HEK293T (cell line): ENCODE measurements at regions not wholly inside any gene's neighbourhood (a gene's known extent, or its start where the extent isn't known, plus 50 kb on each side); places are given as distances from the start of the nearest gene placed in this dataset.

Experiments
- CTCF ChIA-PET: fragments of 350-600 bp; formaldehyde crosslinking; extraction: SDS; loops from one replicate; lab custom pipeline; 2021; ENCODE audit warnings: antibody characterized with exemption, inconsistent platforms; lab: Yijun Ruan, JAX
- POLR2A ChIA-PET: fragments of 350-600 bp; formaldehyde crosslinking; extraction: SDS; loops from one replicate; lab custom pipeline; 2020; ENCODE audit warnings: antibody characterized with exemption, inconsistent platforms; lab: Yijun Ruan, JAX
- DNase-seq: peaks from one replicate; pipeline ENCODE4 v3.0.0; 2012; ENCODE audit warnings: mixed read lengths; ENCODE audit errors: extremely low spot score
- ARNT ChIP-seq: fragments of 450-650 bp; IDR thresholded peaks from 2 replicates; pipeline ENCODE4 v1.6.1; 2017; ENCODE audit warnings: mild to moderate bottlenecking
- BHLHE40 ChIP-seq: fragments of 450-650 bp; IDR thresholded peaks from 2 replicates; pipeline ENCODE4 v1.6.1; 2016; ENCODE audit warnings: mild to moderate bottlenecking, moderate library complexity, borderline replicate concordance
- CTBP1 ChIP-seq: fragments of 450-650 bp; IDR thresholded peaks from 2 replicates; pipeline ENCODE4 v1.6.1; 2016; ENCODE audit warnings: borderline replicate concordance
- ELF4 ChIP-seq: fragments of 450-650 bp; IDR thresholded peaks from 2 replicates; pipeline ENCODE4 v1.6.1; 2017; ENCODE audit warnings: antibody characterized with exemption
- FOXA1 ChIP-seq: fragments of 450-650 bp; IDR thresholded peaks from 2 replicates; pipeline ENCODE4 v1.6.1; 2016; ENCODE audit warnings: mild to moderate bottlenecking
- FOXK2 ChIP-seq: fragments of 450-650 bp; IDR thresholded peaks from 2 replicates; pipeline ENCODE4 v1.6.1; 2016; ENCODE audit warnings: mild to moderate bottlenecking
- FOXM1 ChIP-seq: fragments of 450-650 bp; IDR thresholded peaks from 2 replicates; pipeline ENCODE4 v1.6.1; 2017; ENCODE audit warnings: mild to moderate bottlenecking, borderline replicate concordance
- HDGF ChIP-seq: fragments of 450-650 bp; IDR thresholded peaks from 2 replicates; pipeline ENCODE4 v1.6.1; 2017; ENCODE audit warnings: antibody characterized with exemption, borderline replicate concordance
- L3MBTL2 ChIP-seq: fragments of 450-650 bp; conservative IDR thresholded peaks from 2 replicates; pipeline ENCODE4 v1.6.1; 2016; ENCODE audit warnings: mild to moderate bottlenecking
- LEF1 ChIP-seq: fragments of 450-650 bp; IDR thresholded peaks from 2 replicates; pipeline ENCODE4 v1.6.1; 2017; ENCODE audit warnings: mild to moderate bottlenecking, borderline replicate concordance
- NFRKB ChIP-seq: fragments of 450-650 bp; IDR thresholded peaks from 2 replicates; pipeline ENCODE4 v1.6.1; 2016; ENCODE audit warnings: mild to moderate bottlenecking, moderate library complexity
- SP1 ChIP-seq: fragments of 450-650 bp; IDR thresholded peaks from 2 replicates; pipeline ENCODE4 v1.6.1; 2017
- SUZ12 ChIP-seq: fragments of 450-650 bp; IDR thresholded peaks from 2 replicates; pipeline ENCODE4 v1.6.1; 2016; ENCODE audit warnings: mild to moderate bottlenecking
- TARDBP ChIP-seq: fragments of 450-650 bp; IDR thresholded peaks from 2 replicates; pipeline ENCODE4 v1.6.1; 2016
- ZNF384 ChIP-seq: fragments of 450-650 bp; IDR thresholded peaks from 2 replicates; pipeline ENCODE4 v1.6.1; 2016
- TF ChIP-seq, protein P1 (sequence below): fragments of 450-650 bp; IDR thresholded peaks from 2 replicates; pipeline ENCODE4 v1.6.1; 2016

DNA sequence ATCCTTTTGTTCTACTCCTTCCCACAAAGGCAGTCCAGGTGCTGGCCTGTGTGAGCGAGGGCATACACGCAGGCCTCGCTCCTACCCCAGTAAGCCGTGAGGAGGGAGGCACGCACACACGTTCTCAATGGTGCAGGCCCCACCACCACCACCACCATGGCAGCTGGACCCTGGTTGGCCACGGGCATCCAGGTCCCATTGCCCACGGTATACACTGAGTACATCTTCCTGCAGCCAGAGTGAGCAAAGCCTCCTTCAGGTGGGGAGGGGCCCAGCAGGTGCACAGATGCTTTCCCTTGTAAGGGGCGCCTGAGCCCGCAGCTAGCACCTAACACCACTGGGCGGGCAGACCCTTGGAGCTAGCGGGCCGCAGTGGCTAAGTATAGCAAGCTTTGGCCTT lies 373.3 kb upstream of the MKI67 start:
- ChIA-PET POLR2A (no interaction called here), CTCF (no interaction called here)
- DNase-seq = no peak
- TF ChIP-seq SP1 (no peak), FOXM1 (no peak), CTBP1 (no peak), L3MBTL2 (no peak), FOXA1 (no peak), FOXK2 (no peak), ELF4 (no peak), HDGF (no peak), SUZ12 (no peak), BHLHE40 (no peak)

DNA sequence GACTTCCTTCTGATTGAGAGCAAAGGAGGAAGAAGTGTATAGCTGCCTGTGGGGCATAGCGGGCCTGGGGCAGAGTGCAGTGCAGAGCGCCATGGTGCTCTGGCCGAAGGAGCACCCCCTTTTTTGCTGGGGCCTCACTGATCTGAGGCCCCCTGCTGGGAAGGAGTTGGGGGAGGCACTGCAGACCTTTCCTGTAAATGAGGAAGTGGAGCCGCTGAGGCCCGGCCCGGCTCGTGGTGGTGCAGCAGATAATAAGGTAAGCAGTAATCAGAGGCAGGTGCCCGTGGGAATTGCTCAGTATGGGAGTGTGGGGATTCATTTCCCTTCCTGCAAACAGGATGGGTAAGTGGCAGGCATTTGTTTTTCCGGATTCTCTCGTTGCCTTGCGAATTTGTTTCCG lies 373.7 kb upstream of the MKI67 start:
- TF ChIP-seq ARNT (no peak), ELF4 (no peak), BHLHE40 (no peak), SP1 (no peak), HDGF (no peak), L3MBTL2 (no peak), ZNF384 (no peak)
- CTCF ChIA-PET = no interaction called here
- no peak for DNase-seq
- POLR2A ChIA-PET = no interaction called here

DNA sequence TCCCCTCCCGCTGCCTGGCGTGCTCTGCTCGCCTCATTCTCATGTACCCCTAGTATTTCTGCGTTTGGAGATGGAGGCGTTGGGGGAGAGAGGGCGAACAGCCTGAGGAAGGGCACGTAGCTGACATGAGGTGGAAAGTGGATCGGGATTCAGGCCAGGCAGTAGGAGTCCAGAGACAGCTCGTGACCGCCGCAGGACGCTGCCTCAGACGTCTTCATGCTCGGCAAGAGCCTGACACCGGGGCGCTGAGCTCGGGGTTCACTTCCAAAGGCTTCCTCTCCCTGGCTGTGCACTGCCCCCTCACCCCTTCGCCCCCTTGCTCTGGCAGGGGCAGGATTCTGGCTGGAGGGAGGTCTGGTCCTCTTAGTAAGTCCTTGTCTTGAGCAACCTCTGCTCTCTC lies 374.4 kb upstream of the MKI67 start:
- ChIA-PET POLR2A (no interaction called here), CTCF (no interaction called here)
- TF ChIP-seq TARDBP (no peak), FOXK2 (no peak), CTBP1 (no peak), ZNF384 (no peak), ARNT (no peak), SUZ12 (no peak), ELF4 (no peak), NFRKB (no peak), BHLHE40 (no peak), L3MBTL2 (no peak), FOXM1 (no peak), SP1 (no peak), LEF1 (no peak)
- TF ChIP-seq, protein P1, sequence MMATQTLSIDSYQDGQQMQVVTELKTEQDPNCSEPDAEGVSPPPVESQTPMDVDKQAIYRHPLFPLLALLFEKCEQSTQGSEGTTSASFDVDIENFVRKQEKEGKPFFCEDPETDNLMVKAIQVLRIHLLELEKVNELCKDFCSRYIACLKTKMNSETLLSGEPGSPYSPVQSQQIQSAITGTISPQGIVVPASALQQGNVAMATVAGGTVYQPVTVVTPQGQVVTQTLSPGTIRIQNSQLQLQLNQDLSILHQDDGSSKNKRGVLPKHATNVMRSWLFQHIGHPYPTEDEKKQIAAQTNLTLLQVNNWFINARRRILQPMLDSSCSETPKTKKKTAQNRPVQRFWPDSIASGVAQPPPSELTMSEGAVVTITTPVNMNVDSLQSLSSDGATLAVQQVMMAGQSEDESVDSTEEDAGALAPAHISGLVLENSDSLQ = no peak
- no peak for DNase-seq

DNA sequence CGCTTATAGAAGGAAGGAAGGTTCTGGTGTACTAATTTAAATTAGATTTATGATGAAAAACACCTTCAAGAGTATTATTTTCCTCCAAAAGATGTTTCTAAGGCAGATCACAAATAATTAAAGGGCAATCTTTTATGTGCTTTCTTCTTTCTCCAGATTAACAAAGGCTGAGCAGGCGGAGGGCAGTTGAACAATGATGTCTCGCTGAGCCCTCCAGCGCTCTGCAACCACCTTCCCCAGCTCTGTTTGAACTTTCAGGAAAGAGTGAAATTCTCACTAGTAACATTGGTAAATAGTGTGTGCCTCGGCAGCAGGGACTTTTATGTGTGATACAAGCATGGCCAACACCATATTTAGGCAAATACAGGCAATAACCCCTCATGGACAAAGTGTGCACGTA lies 379.1 kb upstream of the MKI67 start:
- ChIA-PET CTCF (no interaction called here), POLR2A (no interaction called here)
- DNase-seq = no peak
- TF ChIP-seq FOXA1 (no peak), SP1 (no peak), NFRKB (no peak)

DNA sequence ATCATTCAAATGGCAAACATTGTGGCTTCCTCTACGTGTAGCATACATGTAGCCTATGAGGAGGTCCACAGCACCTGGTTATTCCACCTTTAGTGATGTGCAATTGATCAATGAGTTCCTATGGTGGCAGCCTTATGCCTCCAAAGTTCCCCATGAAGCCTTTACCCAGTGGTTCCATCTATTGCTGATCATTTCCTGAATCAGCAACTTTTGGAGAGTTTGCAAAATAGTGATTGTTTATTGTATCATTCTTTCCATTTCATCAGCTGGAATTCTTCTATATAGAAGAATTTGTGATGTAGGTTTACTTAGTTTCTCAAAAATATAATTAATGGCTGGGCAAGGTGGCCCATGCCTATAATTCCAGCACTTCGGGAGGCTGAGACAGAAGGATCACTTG lies 380.2 kb upstream of the MKI67 start:
- DNase-seq = no peak
- TF ChIP-seq, protein P1 = no peak
- TF ChIP-seq SUZ12 (no peak), TARDBP (no peak), BHLHE40 (no peak), CTBP1 (no peak), ARNT (no peak), LEF1 (no peak), FOXK2 (no peak), FOXM1 (no peak), FOXA1 (no peak), HDGF (no peak), SP1 (no peak), ZNF384 (no peak), NFRKB (no peak), L3MBTL2 (no peak), ELF4 (no peak)
- POLR2A ChIA-PET = no interaction called here
- CTCF ChIA-PET = no interaction called here

DNA sequence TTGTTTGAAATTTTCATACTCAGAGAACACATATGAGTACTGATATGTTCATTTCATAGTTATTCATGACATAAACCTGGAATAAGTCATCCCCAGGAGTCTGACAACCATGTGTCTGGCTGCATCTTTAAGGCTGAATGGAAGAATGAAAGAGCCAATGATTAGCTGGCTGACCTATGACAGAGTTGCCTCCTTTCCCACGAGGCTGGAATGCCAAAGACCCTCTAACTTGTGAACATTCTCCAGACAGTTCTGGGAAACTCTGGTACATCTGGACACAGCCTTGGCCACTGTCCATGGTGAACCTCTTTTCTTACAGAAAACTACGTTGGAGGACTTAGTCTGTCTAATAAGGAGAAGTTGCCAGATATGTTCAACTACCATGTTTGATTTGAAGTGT lies 380.8 kb upstream of the MKI67 start:
- no peak for TF ChIP-seq TARDBP
- TF ChIP-seq ARNT = no peak
- TF ChIP-seq BHLHE40 = no peak
- no peak for TF ChIP-seq NFRKB
- TF ChIP-seq SUZ12 = no peak
- TF ChIP-seq, protein P1 = no peak
- TF ChIP-seq LEF1 = no peak
- TF ChIP-seq ELF4 = no peak
- no peak for DNase-seq
- POLR2A ChIA-PET = no interaction called here
- CTCF ChIA-PET = no interaction called here

DNA sequence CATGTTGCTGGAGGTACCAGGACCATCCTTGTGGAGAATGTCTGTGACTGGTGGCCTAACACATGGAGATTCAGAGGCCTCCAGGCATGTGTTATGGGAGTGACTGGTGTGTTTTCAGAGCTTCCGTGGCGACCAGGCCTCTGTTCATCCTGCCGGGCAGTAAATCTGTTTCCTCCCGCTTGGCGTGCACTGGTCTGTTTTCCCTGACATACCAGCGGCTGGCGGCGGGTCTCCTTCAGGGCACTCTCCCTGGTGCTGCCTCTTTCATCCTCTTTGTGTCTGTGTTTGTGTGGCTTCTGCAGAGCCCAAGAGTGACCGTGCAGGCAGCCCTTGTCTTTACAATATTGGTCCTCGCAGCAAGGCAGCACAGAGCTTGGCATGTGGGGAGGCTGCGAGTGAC lies 385.1 kb upstream of the MKI67 start:
- TF ChIP-seq NFRKB (no peak), FOXM1 (no peak), ARNT (no peak), L3MBTL2 (no peak), FOXA1 (no peak), HDGF (no peak)
- POLR2A ChIA-PET = no interaction called here
- no peak for DNase-seq
- CTCF ChIA-PET = interaction anchor here (0.6 kb wide), 1 partner anchor 1148 kb away, joined by 3 read pairs; no protein-coding TSS in a partner anchor
